HG03354 (cell line): ENCODE measurements at regions not wholly inside any gene's neighbourhood (a gene's known extent, or its start where the extent isn't known, plus 50 kb on each side); places are given as distances from the start of the nearest gene placed in this dataset.

Experiments used
- ATAC-seq: cut with Tn5 transposase; IDR thresholded peaks from one replicate; pipeline ENCODE4 v1.9.1; 2021; ENCODE audit warnings: mild to moderate bottlenecking; ENCODE audit not compliant: unreplicated experiment, poor library complexity, severe bottlenecking

- no peak for ATAC-seq
Observed at GRCh38 chr5:163995206-163995605, 489.8 kb downstream of the MAT2B start.

GRCh38 chr5:163997965-163998364, 492.5 kb downstream of the MAT2B start:
- no peak for ATAC-seq

GRCh38 chr5:164000241-164000640, 494.8 kb downstream of the MAT2B start:
- ATAC-seq, result no peak

GRCh38 chr5:164000819-164001218, 495.4 kb downstream of the MAT2B start:
- no peak for ATAC-seq

GRCh38 chr5:164002214-164002613, 496.8 kb downstream of the MAT2B start:
- ATAC-seq, result no peak

- ATAC-seq, result no peak
Observed at GRCh38 chr5:164002628-164003027, 497.2 kb downstream of the MAT2B start.

GRCh38 chr5:164005071-164005470, 499.7 kb downstream of the MAT2B start:
- no peak for ATAC-seq

- no peak for ATAC-seq
Observed at GRCh38 chr5:164007064-164007463, 501.6 kb downstream of the MAT2B start.

GRCh38 chr5:164009621-164010020, 504.2 kb downstream of the MAT2B start:
- ATAC-seq, result no peak

- ATAC-seq, result no peak
Observed at GRCh38 chr5:164010900-164011299, 505.5 kb downstream of the MAT2B start.

GRCh38 chr5:164012371-164012770, 507.0 kb downstream of the MAT2B start:
- no peak for ATAC-seq

GRCh38 chr5:164013077-164013670, 507.8 kb downstream of the MAT2B start:
- ATAC-seq, result peak; percentile 90

GRCh38 chr5:164020116-164020515, 514.7 kb downstream of the MAT2B start:
- ATAC-seq, result no peak

- ATAC-seq, result no peak
Observed at GRCh38 chr5:164027738-164028137, 522.3 kb downstream of the MAT2B start.

GRCh38 chr5:164038128-164038783, 532.8 kb downstream of the MAT2B start:
- ATAC-seq, result no peak

GRCh38 chr5:164041105-164041504, 535.7 kb downstream of the MAT2B start:
- ATAC-seq, result no peak

GRCh38 chr5:164048359-164048926, 543.0 kb downstream of the MAT2B start:
- no peak for ATAC-seq

GRCh38 chr5:164051745-164052144, 546.3 kb downstream of the MAT2B start:
- no peak for ATAC-seq

- ATAC-seq, result no peak
Observed at GRCh38 chr5:164052536-164053093, 547.2 kb downstream of the MAT2B start.

- ATAC-seq, result no peak
Observed at GRCh38 chr5:164053123-164053522, 547.7 kb downstream of the MAT2B start.

- no peak for ATAC-seq
Observed at GRCh38 chr5:164054461-164054860, 549.0 kb downstream of the MAT2B start.
